ENCODE measurements at regions not wholly inside any gene's neighbourhood (a gene's known extent, or its start where the extent isn't known, plus 50 kb on each side); places are given as distances from the start of the nearest gene placed in this dataset.

- no peaks in the 10 kb centered on the region for H3K9me3 ChIP-seq
- ATAC-seq (ENCODE audit: insufficient number of reproducible peaks, low FRiP score, low read depth) (no peak), DNase-seq (ENCODE audit: low spot score) (no peak)
- TF ChIP-seq CTCF (IDR thresholded peaks at IDR 0.05): no peak
- no peak overlapping the region for H3K27ac ChIP-seq
- no peaks in the 10 kb centered on the region for H3K4me1 ChIP-seq (ENCODE audit: control insufficient read depth in 1 of 2, low read depth in 2 of 2)
- no peaks in the 10 kb centered on the region for H3K36me3 ChIP-seq
- H3K27me3 ChIP-seq (replicated peaks; ENCODE audit: insufficient read depth): no peaks in the 10 kb centered on the region
- H3K4me3 ChIP-seq: no peak overlapping the region
Observed at GRCh38 chr11:15318814-15319213, 204.1 kb downstream of the INSC start.

- Histone ChIP-seq H3K36me3 (no peaks in the 10 kb centered on the region), H3K27me3 (replicated peaks; ENCODE audit: insufficient read depth) (no peaks in the 10 kb centered on the region), H3K4me3 (no peak overlapping the region), H3K27ac (no peak overlapping the region), H3K4me1 (ENCODE audit: control insufficient read depth in 1 of 2, low read depth in 2 of 2) (no peaks in the 10 kb centered on the region), H3K9me3 (no peaks in the 10 kb centered on the region)
- TF ChIP-seq CTCF (IDR thresholded peaks at IDR 0.05): no peak
- DNase-seq (ENCODE audit: low spot score): no peak
- no peak for ATAC-seq (ENCODE audit: insufficient number of reproducible peaks, low FRiP score, low read depth)
Observed at GRCh38 chr11:15326520-15326919, 211.8 kb downstream of the INSC start.

GRCh38 chr11:15327786-15328231 lies 213.1 kb downstream of the INSC start:
- DNase-seq (ENCODE audit: low spot score): no peak
- TF ChIP-seq CTCF (IDR thresholded peaks at IDR 0.05): no peak
- no peak overlapping the region for H3K4me3 ChIP-seq
- no peaks in the 10 kb centered on the region for H3K9me3 ChIP-seq
- no peaks in the 10 kb centered on the region for H3K4me1 ChIP-seq (ENCODE audit: control insufficient read depth in 1 of 2, low read depth in 2 of 2)
- ATAC-seq (ENCODE audit: insufficient number of reproducible peaks, low FRiP score, low read depth): no peak
- H3K27ac ChIP-seq: no peak overlapping the region
- H3K36me3 ChIP-seq: no peaks in the 10 kb centered on the region
- no peaks in the 10 kb centered on the region for H3K27me3 ChIP-seq (replicated peaks; ENCODE audit: insufficient read depth)

GRCh38 chr11:15333407-15333806 lies 218.7 kb downstream of the INSC start:
- DNase-seq (ENCODE audit: low spot score) (no peak), ATAC-seq (ENCODE audit: insufficient number of reproducible peaks, low FRiP score, low read depth) (no peak)
- no peaks in the 10 kb centered on the region for H3K9me3 ChIP-seq
- H3K4me1 ChIP-seq (ENCODE audit: control insufficient read depth in 1 of 2, low read depth in 2 of 2): no peaks in the 10 kb centered on the region
- no peak overlapping the region for H3K27ac ChIP-seq
- no peaks in the 10 kb centered on the region for H3K27me3 ChIP-seq (replicated peaks; ENCODE audit: insufficient read depth)
- no peak for TF ChIP-seq CTCF (IDR thresholded peaks at IDR 0.05)
- no peaks in the 10 kb centered on the region for H3K36me3 ChIP-seq
- H3K4me3 ChIP-seq: no peak overlapping the region

GRCh38 chr11:15334766-15335165 lies 220.0 kb downstream of the INSC start:
- Histone ChIP-seq H3K36me3 (no peaks in the 10 kb centered on the region), H3K4me1 (ENCODE audit: control insufficient read depth in 1 of 2, low read depth in 2 of 2) (no peaks in the 10 kb centered on the region), H3K27ac (no peak overlapping the region), H3K9me3 (no peaks in the 10 kb centered on the region), H3K27me3 (replicated peaks; ENCODE audit: insufficient read depth) (no peaks in the 10 kb centered on the region), H3K4me3 (no peak overlapping the region)
- ATAC-seq (ENCODE audit: insufficient number of reproducible peaks, low FRiP score, low read depth): no peak
- TF ChIP-seq CTCF (IDR thresholded peaks at IDR 0.05): no peak
- DNase-seq (ENCODE audit: low spot score): no peak

Measured in thoracic aorta (tissue), 2 donors.